Thoracic aorta (tissue), 2 donors: ENCODE measurements at regions not wholly inside any gene's neighbourhood (a gene's known extent, or its start where the extent isn't known, plus 50 kb on each side); places are given as distances from the start of the nearest gene placed in this dataset.
A peak's percentile ranks its signal among the peaks of the same experiment; 100 is the strongest.
"Not testable (repeated sequence)": the region's sequence is repeated elsewhere in the genome, so short reads cannot be mapped to it uniquely, and the experiment has no call there.

Experiments
- ATAC-seq: fragments of 150-250 bp; one replicate; pipeline ENCODE4 v1.8.0; 2017; ENCODE audit warnings: low read depth; ENCODE audit not compliant: insufficient number of reproducible peaks, low FRiP score
- DNase-seq: peaks from one replicate; pipeline ENCODE4 v3.0.0-alpha.2; 2020; ENCODE audit warnings: low spot score
- H3K27ac ChIP-seq, 2 donors: fragments of 200-600 bp; sonication (generic); 1 replicate in 1 of 2; 2 replicates in 1 of 2; pipeline ENCODE4 v1.5.1; 2016; ENCODE audit warnings: mild to moderate bottlenecking in 2 of 2, moderate library complexity in 2 of 2
- H3K27me3 ChIP-seq: fragments of 200-600 bp; sonication (generic); replicated peaks from 2 replicates; pipeline ENCODE4 v1.6.0; 2016; ENCODE audit warnings: mild to moderate bottlenecking; ENCODE audit not compliant: insufficient read depth
- H3K36me3 ChIP-seq: fragments of 200-600 bp; sonication (generic); one replicate; pipeline ENCODE4 v1.5.1; 2016
- H3K4me1 ChIP-seq, 2 donors: fragments of 200-600 bp; sonication (generic); 1 replicate in 1 of 2; 2 replicates in 1 of 2; pipeline versions ENCODE4 v1.5.1 to v1.6.0; 2016; ENCODE audit warnings: low read depth in 2 of 2, mild to moderate bottlenecking in 1 of 2; ENCODE audit not compliant: control insufficient read depth in 1 of 2
- H3K4me3 ChIP-seq: fragments of 200-600 bp; sonication (generic); 2 replicates; pipeline ENCODE4 v1.5.1; 2016; ENCODE audit warnings: mild to moderate bottlenecking
- H3K9me3 ChIP-seq: fragments of 200-600 bp; sonication (generic); 2 replicates; pipeline ENCODE4 v1.5.1; 2016
- CTCF ChIP-seq: fragments of 200-600 bp; sonication (generic); IDR thresholded peaks from one replicate; pipeline ENCODE4 v1.5.1; 2019; ENCODE audit warnings: antibody characterized with exemption

DNA sequence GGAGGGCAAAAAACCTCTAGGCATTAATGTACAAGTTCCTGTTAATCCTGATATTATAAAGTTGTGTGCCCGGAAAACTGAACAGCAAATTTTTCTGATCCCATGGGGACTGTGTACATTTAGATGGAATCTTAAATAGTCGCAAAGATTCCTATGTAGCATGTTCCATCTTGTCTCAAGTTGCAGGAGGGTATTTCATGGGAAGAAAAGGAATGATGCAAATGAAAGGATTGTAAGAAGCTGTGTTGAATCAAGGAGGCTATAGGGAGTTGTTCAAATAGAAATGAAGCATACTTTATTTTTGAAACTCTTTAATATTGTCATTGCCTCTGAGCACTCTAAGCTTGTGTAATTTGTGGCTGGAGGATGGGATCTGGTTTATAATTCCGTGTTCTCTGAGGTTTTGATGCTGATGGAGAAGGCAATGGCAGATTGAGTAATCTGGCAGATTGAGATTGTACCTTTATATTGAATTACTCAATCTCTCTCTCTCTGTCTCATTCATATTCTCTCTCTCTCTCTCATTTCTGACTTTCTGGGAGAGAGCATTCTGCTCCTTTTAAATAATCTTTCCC, 288.5 kb downstream of the OSTF1 start:
- no peak for DNase-seq
- Histone ChIP-seq H3K9me3 (no peaks in the 10 kb centered on the region), H3K27ac (no peak overlapping the region), H3K4me1 (no peaks in the 10 kb centered on the region), H3K27me3 (no peaks in the 10 kb centered on the region), H3K4me3 (no peak overlapping the region), H3K36me3 (no peaks in the 10 kb centered on the region)
- no peak for TF ChIP-seq CTCF
- ATAC-seq = no peak

- DNase-seq (peak; percentile 2), ATAC-seq (no peak)
- Histone ChIP-seq H3K9me3 (no peaks in the 10 kb centered on the region), H3K27ac (no peak overlapping the region), H3K36me3 (no peaks in the 10 kb centered on the region), H3K27me3 (no peaks in the 10 kb centered on the region), H3K4me1 (no peaks in the 10 kb centered on the region), H3K4me3 (no peak overlapping the region)
- no peak for TF ChIP-seq CTCF
These were observed 289.7 kb downstream of the OSTF1 start for GRCh38 chr9:75378036-75378435.

GRCh38 chr9:75378926-75379325, 290.6 kb downstream of the OSTF1 start:
- no peaks in the 10 kb centered on the region for H3K27me3 ChIP-seq
- no peak overlapping the region for H3K4me3 ChIP-seq
- ATAC-seq (no peak), DNase-seq (no peak)
- H3K36me3 ChIP-seq = no peaks in the 10 kb centered on the region
- TF ChIP-seq CTCF = no peak
- H3K9me3 ChIP-seq = no peaks in the 10 kb centered on the region
- no peaks in the 10 kb centered on the region for H3K4me1 ChIP-seq
- H3K27ac ChIP-seq = no peak overlapping the region

GRCh38 chr9:75382126-75382525, 293.8 kb downstream of the OSTF1 start:
- H3K27me3 ChIP-seq = no peaks in the 10 kb centered on the region
- H3K36me3 ChIP-seq = no peaks in the 10 kb centered on the region
- H3K9me3 ChIP-seq = peaks cover 8% of the 10 kb centered on the region
- no peak overlapping the region for H3K27ac ChIP-seq
- H3K4me1 ChIP-seq = no peaks in the 10 kb centered on the region
- DNase-seq = no peak
- no peak for TF ChIP-seq CTCF
- ATAC-seq = no peak
- H3K4me3 ChIP-seq = no peak overlapping the region

GRCh38 chr9:75383420-75384034, 295.2 kb downstream of the OSTF1 start:
- ATAC-seq, H3K27me3 ChIP-seq, H3K27ac ChIP-seq, H3K9me3 ChIP-seq, H3K4me3 ChIP-seq, DNase-seq, H3K4me1 ChIP-seq, H3K36me3 ChIP-seq: not testable (repeated sequence)

- no peak for DNase-seq
These were observed 296.9 kb downstream of the OSTF1 start for GRCh38 chr9:75385236-75385635.

More at GRCh38 chr9:75385236-75385635, 296.9 kb downstream of the OSTF1 start:
- no peak for TF ChIP-seq CTCF
- H3K4me1 ChIP-seq = peaks cover 0 to 8% of the 10 kb centered on the region in 2 donors
- peaks cover 8% of the 10 kb centered on the region for H3K9me3 ChIP-seq
- no peaks in the 10 kb centered on the region for H3K36me3 ChIP-seq
- H3K4me3 ChIP-seq = no peak overlapping the region
- no peak for ATAC-seq
- H3K27me3 ChIP-seq = no peaks in the 10 kb centered on the region
- no peak overlapping the region for H3K27ac ChIP-seq
